ENCODE measurements at regions not wholly inside any gene's neighbourhood (a gene's known extent, or its start where the extent isn't known, plus 50 kb on each side); places are given as distances from the start of the nearest gene placed in this dataset.

GRCh38 chr5:145110181-145110580 is 725.0 kb downstream of the PRELID2 start:
- no peaks in the 10 kb centered on the region for H3K36me3 ChIP-seq

GRCh38 chr5:145105384-145105783 is 729.8 kb downstream of the PRELID2 start:
- Histone ChIP-seq H3K4me1 (ENCODE audit: low read depth) (peaks cover 6% of the 10 kb centered on the region), H3K4me3 (no peak overlapping the region), H3K36me3 (no peaks in the 10 kb centered on the region), H3K9me3 (ENCODE audit: low read depth) (no peaks in the 10 kb centered on the region), H3K27me3 (no peaks in the 10 kb centered on the region), H3K27ac (no peak overlapping the region)
- no peak for DNase-seq (ENCODE audit: low read depth in 1 of 2, low spot score in 1 of 2)
- no peak for TF ChIP-seq CTCF (IDR thresholded peaks at IDR 0.05; ENCODE audit: low read depth, low read length)

More at GRCh38 chr5:145110181-145110580, 725.0 kb downstream of the PRELID2 start:
- Histone ChIP-seq H3K4me1 (ENCODE audit: low read depth) (peaks cover 6% of the 10 kb centered on the region), H3K27me3 (no peaks in the 10 kb centered on the region), H3K9me3 (ENCODE audit: low read depth) (no peaks in the 10 kb centered on the region), H3K4me3 (no peak overlapping the region), H3K27ac (no peak overlapping the region)
- no peak for DNase-seq (ENCODE audit: low read depth in 1 of 2, low spot score in 1 of 2)
- no peak for TF ChIP-seq CTCF (IDR thresholded peaks at IDR 0.05; ENCODE audit: low read depth, low read length)

- H3K27ac ChIP-seq, result no peak overlapping the region
- peaks cover 6% of the 10 kb centered on the region for H3K4me1 ChIP-seq (ENCODE audit: low read depth)
- no peak overlapping the region for H3K4me3 ChIP-seq
- H3K27me3 ChIP-seq, result no peaks in the 10 kb centered on the region
- no peaks in the 10 kb centered on the region for H3K9me3 ChIP-seq (ENCODE audit: low read depth)
- no peaks in the 10 kb centered on the region for H3K36me3 ChIP-seq
- no peak for DNase-seq (ENCODE audit: low read depth in 1 of 2, low spot score in 1 of 2)
- no peak for TF ChIP-seq CTCF (IDR thresholded peaks at IDR 0.05; ENCODE audit: low read depth, low read length)
Observed at GRCh38 chr5:145104106-145104505, 731.0 kb downstream of the PRELID2 start.

- H3K27me3 ChIP-seq, result no peaks in the 10 kb centered on the region
- H3K36me3 ChIP-seq, result no peaks in the 10 kb centered on the region
- no peak overlapping the region for H3K27ac ChIP-seq
- no peak overlapping the region for H3K4me3 ChIP-seq
- TF ChIP-seq CTCF (IDR thresholded peaks at IDR 0.05; ENCODE audit: low read depth, low read length), result no peak
- peaks cover 6% of the 10 kb centered on the region for H3K4me1 ChIP-seq (ENCODE audit: low read depth)
- DNase-seq (ENCODE audit: low read depth in 1 of 2, low spot score in 1 of 2), result peak in 1 of 2 donors; percentile 22
- H3K9me3 ChIP-seq (ENCODE audit: low read depth), result no peaks in the 10 kb centered on the region
Observed at GRCh38 chr5:145101246-145101645, 733.9 kb downstream of the PRELID2 start.

GRCh38 chr5:145090115-145090514 is 745.0 kb downstream of the PRELID2 start:
- no peaks in the 10 kb centered on the region for H3K36me3 ChIP-seq
- no peak overlapping the region for H3K27ac ChIP-seq
- H3K27me3 ChIP-seq, result no peaks in the 10 kb centered on the region
- no peak for TF ChIP-seq CTCF (IDR thresholded peaks at IDR 0.05; ENCODE audit: low read depth, low read length)
- no peaks in the 10 kb centered on the region for H3K9me3 ChIP-seq (ENCODE audit: low read depth)
- DNase-seq (ENCODE audit: low read depth in 1 of 2, low spot score in 1 of 2), result no peak
- H3K4me3 ChIP-seq, result no peak overlapping the region
- no peaks in the 10 kb centered on the region for H3K4me1 ChIP-seq (ENCODE audit: low read depth)

- DNase-seq (ENCODE audit: low read depth in 1 of 2, low spot score in 1 of 2), result no peak
- Histone ChIP-seq H3K9me3 (ENCODE audit: low read depth) (no peaks in the 10 kb centered on the region), H3K27me3 (no peaks in the 10 kb centered on the region), H3K27ac (no peak overlapping the region), H3K4me1 (ENCODE audit: low read depth) (no peaks in the 10 kb centered on the region), H3K36me3 (no peaks in the 10 kb centered on the region), H3K4me3 (no peak overlapping the region)
- no peak for TF ChIP-seq CTCF (IDR thresholded peaks at IDR 0.05; ENCODE audit: low read depth, low read length)
Observed at GRCh38 chr5:145084834-145085233, 750.3 kb downstream of the PRELID2 start.

All from cardiac muscle cell (in vitro differentiated cells and primary cell).